NCI-H2107 treated with DMSO at 0.1 percent for 48 hours (cell line): ENCODE measurements at regions not wholly inside any gene's neighbourhood (a gene's known extent, or its start where the extent isn't known, plus 50 kb on each side); places are given as distances from the start of the nearest gene placed in this dataset.
A peak's percentile ranks its signal among the peaks of the same experiment; 100 is the strongest.

Experiments used
- DNase-seq: peaks from one replicate; lab custom pipeline; 2025; ENCODE audit not compliant: unreplicated experiment; lab: John Stamatoyannopoulos, UW

DNA sequence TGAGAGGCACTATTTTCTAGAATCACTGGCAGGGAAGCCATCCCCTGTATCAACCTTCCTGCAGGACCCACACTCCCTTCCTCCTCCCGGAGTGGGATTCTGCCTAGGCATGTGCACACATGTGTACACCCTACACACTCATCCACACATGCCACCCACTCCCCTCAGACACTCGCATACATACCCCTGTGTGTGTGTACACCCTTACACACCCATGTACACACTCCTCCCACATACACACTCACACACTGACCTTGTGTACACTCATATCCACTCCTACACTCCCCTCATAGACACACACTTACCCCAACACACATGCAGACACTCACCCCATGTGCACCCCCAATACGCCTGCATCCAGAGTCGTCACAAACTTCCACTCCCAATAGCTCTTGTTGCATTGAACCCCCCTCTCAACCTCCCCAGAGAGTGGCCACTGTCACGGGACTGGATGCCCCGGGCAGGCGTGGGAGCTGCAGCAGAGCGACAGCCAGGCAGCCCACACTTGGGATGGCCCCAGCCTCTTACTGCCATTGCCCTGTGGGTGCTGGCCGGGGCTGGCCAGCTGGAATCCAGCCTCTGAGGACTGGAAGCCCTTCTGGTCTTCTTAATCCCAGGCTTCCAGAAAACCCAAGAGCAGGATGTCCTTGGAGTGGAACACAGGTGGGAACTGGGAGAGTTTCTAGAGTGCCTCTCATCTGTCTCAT lies 251.0 kb downstream of the LOXHD1 start:
- no peak for DNase-seq

GRCh38 chr18:46406539-46406932 lies 250.5 kb downstream of the LOXHD1 start:
- peak; percentile 73 for DNase-seq

DNA sequence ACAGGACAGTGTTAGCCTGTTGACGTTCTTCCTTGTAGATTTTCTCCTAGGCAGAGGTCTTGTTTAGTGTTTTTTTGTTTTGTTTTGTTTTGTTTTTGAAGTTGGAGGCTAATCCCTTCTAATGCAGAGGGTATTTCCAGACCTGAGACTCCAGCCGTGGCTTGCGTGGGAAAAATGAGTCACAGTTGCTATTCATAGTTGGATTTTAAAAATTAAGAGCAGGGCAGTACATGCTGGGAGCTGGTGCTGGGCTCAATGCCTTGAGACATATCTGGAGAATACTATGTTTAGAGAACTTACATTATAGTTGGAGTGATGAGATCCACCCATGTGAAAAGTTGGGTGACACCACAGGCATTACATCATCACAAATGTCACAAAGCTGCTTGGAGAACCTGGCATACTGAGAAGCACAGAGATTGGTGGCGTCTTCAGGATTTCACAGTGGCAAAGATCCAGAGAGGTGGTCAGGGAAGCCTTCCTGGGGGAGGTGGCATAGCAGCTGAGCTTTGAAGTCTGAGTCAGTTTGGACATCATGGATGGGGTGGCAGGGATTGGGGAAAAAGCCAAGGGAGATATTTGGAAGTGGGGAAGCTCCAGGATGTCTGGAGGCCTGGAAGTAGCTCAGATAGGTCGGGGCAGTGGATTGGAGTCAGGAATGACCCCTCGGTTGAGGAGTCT lies 249.4 kb downstream of the LOXHD1 start:
- DNase-seq: no peak

- DNase-seq: no peak
These were observed 248.6 kb downstream of the LOXHD1 start for GRCh38 chr18:46408334-46408987.

DNA sequence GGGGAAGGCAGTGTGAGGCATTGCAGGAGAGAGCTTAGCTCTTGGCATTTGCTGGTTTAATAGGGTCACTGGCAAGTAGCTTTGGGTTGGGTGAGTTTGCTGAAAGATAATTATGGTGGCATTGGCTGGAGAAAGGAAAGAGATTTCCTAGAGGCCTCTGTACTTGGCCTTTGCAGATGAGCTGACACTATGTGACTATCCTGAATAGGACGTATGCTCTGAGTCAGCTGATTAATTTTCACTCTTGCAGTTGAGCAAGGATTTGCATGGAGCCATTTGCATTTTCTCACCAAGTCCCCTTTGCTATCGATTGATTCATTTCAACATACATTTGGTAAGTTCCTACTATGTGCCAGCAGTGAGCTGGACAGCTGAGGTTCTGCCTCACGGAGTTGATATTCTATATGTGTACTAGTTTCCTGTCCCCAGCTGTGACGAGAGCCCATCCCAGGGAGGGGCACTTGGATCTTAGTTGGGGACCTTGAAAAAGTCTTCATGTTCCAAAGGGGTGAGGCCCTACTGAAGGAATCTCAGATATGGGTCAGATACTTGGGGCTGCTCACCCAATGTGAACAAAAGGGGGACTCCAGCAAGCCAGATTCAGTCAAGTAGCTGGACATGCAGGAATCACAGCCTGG lies 245.7 kb downstream of the LOXHD1 start:
- peak; percentile 20 for DNase-seq

DNA sequence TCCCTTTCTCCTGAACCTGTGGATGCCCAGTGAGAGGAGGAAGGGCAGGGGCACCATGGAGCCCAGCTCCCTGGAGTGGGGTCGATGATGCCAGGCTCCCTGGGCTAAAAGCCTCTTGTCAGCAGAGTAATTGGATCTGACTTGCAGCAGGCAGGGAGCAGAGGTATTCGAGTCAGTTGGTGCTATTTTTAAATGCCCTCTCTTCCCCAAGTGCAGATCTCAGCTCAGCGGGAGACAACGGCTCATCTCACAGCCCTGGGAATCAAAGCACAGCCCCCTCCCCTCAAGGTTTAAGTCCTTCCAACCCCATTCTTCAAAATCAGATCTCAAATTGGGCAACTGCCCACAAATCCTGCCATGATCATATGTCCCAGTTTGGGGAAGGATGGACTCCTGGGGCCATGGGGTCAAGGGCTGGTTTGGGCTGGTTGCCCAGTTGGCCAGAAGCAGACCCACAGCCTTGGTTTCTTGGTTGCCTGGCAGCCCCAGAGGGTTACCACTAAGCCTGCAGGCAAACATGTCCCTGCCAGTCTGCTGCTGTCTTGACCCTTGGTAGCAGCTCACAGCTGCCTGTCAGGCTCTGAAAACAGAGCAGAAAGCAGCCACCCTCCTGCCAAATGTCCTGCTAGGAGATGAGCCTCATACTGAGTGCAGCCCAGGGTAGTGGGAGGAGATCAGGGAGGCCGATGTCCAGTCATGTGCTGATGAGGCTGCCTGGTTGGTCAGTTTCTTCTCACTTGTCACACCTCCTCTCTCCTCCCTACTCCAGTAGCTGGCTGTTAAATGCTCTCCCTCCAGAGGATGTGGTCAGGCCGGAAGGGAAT lies 244.9 kb downstream of the LOXHD1 start:
- DNase-seq: peak; percentile 85

GRCh38 chr18:46412916-46413315 lies 244.1 kb downstream of the LOXHD1 start:
- DNase-seq: peak; percentile 84

DNA sequence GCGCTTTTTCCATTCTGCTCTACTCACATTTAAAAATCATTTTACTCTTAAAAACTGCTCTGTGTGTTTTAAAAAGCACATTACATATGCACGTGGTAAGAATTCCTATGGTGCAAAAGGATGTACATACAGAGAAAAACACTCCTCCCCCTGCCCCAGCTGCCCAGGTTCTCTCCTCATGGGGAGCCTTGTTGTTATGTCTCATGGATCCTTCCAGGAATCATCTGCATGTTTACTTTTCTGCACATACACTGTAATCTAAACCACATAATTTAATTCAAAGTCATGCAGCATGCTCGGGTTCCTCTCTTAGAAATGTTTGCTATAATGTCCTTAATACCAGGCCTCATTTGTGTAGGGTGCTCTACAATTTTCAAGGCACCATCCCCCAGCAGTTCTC lies 243.3 kb downstream of the LOXHD1 start:
- peak; percentile 89 for DNase-seq

DNA sequence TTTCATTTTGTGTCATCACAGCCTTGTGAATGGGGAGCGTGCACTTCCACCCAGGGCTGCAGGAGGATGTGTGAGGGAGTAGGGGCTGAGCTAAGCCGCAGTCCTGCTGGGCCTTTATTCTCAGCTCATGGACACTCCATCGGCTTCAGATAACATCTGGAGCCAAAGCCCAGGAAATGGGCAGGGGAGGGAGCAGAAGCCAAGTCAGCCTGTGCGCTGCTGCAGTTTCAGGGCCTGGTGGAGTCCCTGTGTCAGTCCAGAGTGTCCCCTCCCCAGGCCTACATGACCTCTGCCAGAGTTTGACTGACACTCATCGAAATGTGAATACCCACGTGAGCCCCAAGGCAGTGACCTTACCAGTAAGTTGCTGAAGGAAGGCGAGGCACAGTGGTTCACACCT lies 242.2 kb downstream of the LOXHD1 start:
- no peak for DNase-seq

DNA sequence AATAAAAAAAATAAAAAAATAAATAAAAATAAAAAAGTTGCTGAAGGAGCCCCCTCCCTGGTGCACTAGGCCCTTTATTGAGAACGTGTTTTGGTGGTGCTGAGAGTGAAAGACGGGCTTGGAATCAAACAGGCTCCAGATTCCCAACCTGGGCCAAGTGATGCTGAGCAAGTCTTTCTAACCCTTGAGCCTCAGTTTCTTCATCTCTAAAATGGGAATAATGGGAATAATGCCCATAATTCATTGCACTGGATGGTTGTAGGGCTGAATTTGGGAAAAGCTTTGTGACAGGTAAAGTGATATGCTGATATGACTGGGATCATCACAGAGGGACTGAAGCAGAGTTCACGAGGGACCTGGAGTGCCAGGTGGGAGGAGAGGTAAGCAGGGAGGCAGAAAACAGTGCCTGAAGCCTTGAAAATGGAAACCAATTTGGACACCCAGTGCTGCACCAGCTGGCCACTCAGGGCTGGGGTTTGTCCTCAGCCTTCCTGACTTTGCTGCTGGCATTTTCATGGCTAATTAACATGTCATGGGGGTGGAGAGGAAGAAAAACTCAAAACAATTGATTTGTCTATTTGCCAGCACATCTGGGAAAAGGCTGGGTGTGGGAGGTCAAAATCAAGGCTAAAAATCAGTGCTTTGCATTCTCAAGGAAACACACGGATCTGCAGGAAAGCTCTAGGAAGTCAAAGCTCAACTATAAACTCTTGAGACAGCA lies 241.3 kb downstream of the LOXHD1 start:
- no peak for DNase-seq

GRCh38 chr18:46416706-46417638 lies 240.0 kb downstream of the LOXHD1 start:
- no peak for DNase-seq

DNA sequence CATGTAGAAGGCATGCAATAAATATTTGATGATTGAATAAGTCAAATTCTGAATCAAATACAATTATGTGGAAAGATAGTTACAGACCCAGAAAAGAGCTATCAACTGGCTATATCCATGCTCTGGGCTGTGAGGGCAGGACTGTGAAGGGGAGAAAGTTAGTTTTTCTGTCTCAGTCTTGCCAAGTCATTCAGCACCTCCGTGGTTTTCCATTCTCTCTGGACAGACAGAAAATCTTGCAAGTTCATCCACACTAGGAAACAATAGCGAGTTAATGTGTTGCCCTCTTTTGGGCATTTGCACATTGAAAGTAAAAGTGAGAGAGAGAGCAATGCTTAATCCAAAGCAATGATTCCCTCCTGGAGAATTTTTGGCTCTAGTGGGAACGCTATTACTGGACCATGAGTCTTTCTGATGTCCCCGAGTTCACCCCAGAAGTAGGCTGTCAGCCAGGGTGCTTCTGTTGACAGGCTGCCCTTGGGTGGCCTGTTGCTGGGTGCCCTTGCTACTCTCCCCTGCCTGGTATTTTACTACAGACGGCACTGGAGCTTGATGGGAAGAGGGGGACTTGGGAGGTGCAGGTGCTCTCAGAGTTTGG lies 238.3 kb downstream of the LOXHD1 start:
- no peak for DNase-seq

GRCh38 chr18:46419391-46420141 lies 237.5 kb downstream of the LOXHD1 start:
- no peak for DNase-seq

- DNase-seq: no peak
These were observed 235.0 kb downstream of the LOXHD1 start for GRCh38 chr18:46421973-46422551.

- no peak for DNase-seq
These were observed 234.4 kb downstream of the LOXHD1 start for GRCh38 chr18:46422552-46423055.

- no peak for DNase-seq
These were observed 233.7 kb downstream of the LOXHD1 start for GRCh38 chr18:46423226-46423805.

GRCh38 chr18:46424898-46425297 lies 232.1 kb downstream of the LOXHD1 start:
- peak; percentile 80 for DNase-seq
